HCT116 (cell line): ENCODE measurements at regions not wholly inside any gene's neighbourhood (a gene's known extent, or its start where the extent isn't known, plus 50 kb on each side); places are given as distances from the start of the nearest gene placed in this dataset.

Experiments used
- CEBPB ChIP-seq: IDR thresholded peaks from 2 replicates; pipeline ENCODE4 v1.6.1; 2012; ENCODE audit warnings: low read depth
- EZH2 ChIP-seq: fragments of 200-600 bp; sonication (generic); IDR thresholded peaks from 2 replicates; pipeline ENCODE4 v1.6.1; 2017; ENCODE audit warnings: antibody characterized with exemption, mixed run types
- EZH2phosphoT487 ChIP-seq: fragments of 200-600 bp; IDR thresholded peaks from 2 replicates; pipeline ENCODE4 v1.6.1; 2018; ENCODE audit warnings: antibody characterized with exemption, borderline replicate concordance
- POLR2A ChIP-seq: IDR thresholded peaks from 2 replicates; pipeline ENCODE4 v1.7.0; 2011; ENCODE audit warnings: borderline replicate concordance; ENCODE audit not compliant: insufficient read depth, insufficient read length; ENCODE audit errors: extremely low read depth
- POLR2AphosphoS5 ChIP-seq: IDR thresholded peaks from 2 replicates; pipeline ENCODE4 v1.6.1; 2011; ENCODE audit warnings: mild to moderate bottlenecking, low read depth, low read length, moderate library complexity
- RAD21 ChIP-seq: IDR thresholded peaks from 2 replicates; pipeline ENCODE4 v1.6.1; 2012; ENCODE audit warnings: low read depth, mild to moderate bottlenecking
- SIN3A ChIP-seq: IDR thresholded peaks from 2 replicates; pipeline ENCODE4 v1.6.1; 2012; ENCODE audit warnings: low read depth
- SP1 ChIP-seq: IDR thresholded peaks from 2 replicates; pipeline ENCODE4 v1.6.1; 2012; ENCODE audit warnings: low read depth
- TCF7L2 ChIP-seq: IDR thresholded peaks from 2 replicates; pipeline ENCODE4 v1.7.0; 2011; ENCODE audit warnings: borderline replicate concordance, inconsistent platforms; ENCODE audit not compliant: insufficient read depth, insufficient read length; ENCODE audit errors: extremely low read depth
- YY1 ChIP-seq: IDR thresholded peaks from 2 replicates; pipeline ENCODE4 v1.6.1; 2011; ENCODE audit warnings: low read length, low read depth, moderate library complexity, mild to moderate bottlenecking; ENCODE audit not compliant: insufficient replicate concordance; ENCODE audit errors: extremely low read depth
- ZFX ChIP-seq: fragments of 450-650 bp; IDR thresholded peaks from 2 replicates; pipeline ENCODE4 v1.6.1; 2017
- ZNF274 ChIP-seq: fragments of 200-500 bp; sonication (Bioruptor generic); IDR thresholded peaks from 2 replicates; pipeline ENCODE4 v1.6.1; 2014; ENCODE audit warnings: mild to moderate bottlenecking, low read depth, low read length, inconsistent platforms
- TF ChIP-seq, protein P1 (sequence below), 3 experiments: fragments of 200-600 bp in 1 of 3; sonication (generic) in 1 of 3; IDR thresholded peaks in 2 of 3; conservative IDR thresholded peaks in 1 of 3; 2 replicates each; pipeline ENCODE4 v1.5.1; 2012 to 2017; ENCODE audit warnings: low read depth in 2 of 3, low read length in 2 of 3, antibody characterized with exemption in 1 of 3, borderline replicate concordance in 1 of 3, control low read depth in 1 of 3, mild to moderate bottlenecking in 1 of 3, mixed read lengths in 1 of 3, mixed run types in 1 of 3, moderate library complexity in 1 of 3; ENCODE audit not compliant: insufficient read depth in 1 of 3
- TF ChIP-seq, protein P2 (sequence below): IDR thresholded peaks from 2 replicates; pipeline ENCODE4 v1.6.1; 2012

DNA sequence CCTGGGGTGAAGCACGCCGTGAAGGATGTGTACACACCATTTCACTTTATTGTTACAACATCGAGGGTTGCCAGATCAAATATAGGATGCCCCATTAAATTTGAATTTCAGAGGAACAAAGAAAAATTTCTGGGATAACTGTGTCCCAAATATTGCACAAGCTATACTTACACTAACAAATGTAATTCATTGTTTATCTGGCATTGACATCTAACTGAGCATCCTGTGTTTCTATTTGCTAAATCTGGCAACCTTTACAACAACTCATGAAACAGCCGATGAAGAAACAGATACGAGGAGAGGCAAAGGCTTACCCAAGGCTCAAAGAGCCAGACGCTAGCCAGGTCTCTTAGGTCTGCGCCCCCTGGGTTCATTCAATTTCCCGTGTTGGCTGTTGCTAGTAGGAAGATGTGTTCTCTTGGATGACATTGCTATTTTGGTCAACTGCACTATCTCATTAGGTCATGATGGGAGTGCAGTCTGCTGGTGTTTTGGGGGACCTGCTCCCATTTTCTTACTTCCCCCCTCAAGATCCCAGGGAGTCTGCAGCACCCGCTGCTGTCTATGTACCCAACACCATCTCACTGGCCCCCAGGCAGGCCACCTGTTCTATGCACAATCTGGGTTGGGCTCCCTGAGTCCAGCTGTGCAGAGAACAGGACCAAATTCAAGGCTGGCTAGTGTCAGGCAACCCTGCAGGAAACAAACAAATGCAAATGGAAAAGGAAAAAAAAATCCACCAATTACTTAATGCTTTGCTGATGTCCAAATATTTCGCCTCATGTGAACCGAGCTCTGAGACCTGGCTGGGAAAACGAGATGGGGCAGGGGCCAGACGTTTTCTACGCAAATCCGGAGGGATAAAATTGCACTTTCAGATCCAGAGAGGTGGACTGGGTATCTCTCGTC, 560.9 kb downstream of the MIAT start:
- TF ChIP-seq, protein P1, sequence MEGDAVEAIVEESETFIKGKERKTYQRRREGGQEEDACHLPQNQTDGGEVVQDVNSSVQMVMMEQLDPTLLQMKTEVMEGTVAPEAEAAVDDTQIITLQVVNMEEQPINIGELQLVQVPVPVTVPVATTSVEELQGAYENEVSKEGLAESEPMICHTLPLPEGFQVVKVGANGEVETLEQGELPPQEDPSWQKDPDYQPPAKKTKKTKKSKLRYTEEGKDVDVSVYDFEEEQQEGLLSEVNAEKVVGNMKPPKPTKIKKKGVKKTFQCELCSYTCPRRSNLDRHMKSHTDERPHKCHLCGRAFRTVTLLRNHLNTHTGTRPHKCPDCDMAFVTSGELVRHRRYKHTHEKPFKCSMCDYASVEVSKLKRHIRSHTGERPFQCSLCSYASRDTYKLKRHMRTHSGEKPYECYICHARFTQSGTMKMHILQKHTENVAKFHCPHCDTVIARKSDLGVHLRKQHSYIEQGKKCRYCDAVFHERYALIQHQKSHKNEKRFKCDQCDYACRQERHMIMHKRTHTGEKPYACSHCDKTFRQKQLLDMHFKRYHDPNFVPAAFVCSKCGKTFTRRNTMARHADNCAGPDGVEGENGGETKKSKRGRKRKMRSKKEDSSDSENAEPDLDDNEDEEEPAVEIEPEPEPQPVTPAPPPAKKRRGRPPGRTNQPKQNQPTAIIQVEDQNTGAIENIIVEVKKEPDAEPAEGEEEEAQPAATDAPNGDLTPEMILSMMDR (IDR thresholded peaks at IDR 0.05 in 2 of 3, conservative IDR thresholded peaks at IDR 0.05 in 1 of 3; ENCODE audit: borderline replicate concordance in 1 of 3, insufficient read depth in 1 of 3, low read depth in 2 of 3, low read length in 2 of 3) = no peak
- TF ChIP-seq SIN3A (no peak), EZH2 (no peak), POLR2A (no peak), CEBPB (no peak), TCF7L2 (no peak), ZNF274 (no peak), ZFX (no peak), EZH2phosphoT487 (no peak), SP1 (no peak), POLR2AphosphoS5 (no peak), YY1 (no peak), RAD21 (no peak)
- TF ChIP-seq, protein P2, sequence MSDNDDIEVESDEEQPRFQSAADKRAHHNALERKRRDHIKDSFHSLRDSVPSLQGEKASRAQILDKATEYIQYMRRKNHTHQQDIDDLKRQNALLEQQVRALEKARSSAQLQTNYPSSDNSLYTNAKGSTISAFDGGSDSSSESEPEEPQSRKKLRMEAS = no peak
